B cell (primary cell): ENCODE measurements at regions not wholly inside any gene's neighbourhood (a gene's known extent, or its start where the extent isn't known, plus 50 kb on each side); places are given as distances from the start of the nearest gene placed in this dataset.

ENCODE experiments used
- EZH2 ChIP-seq: IDR thresholded peaks from 2 replicates; pipeline ENCODE4 v1.6.1; 2012; ENCODE audit warnings: borderline replicate concordance, low read depth, mild to moderate bottlenecking, moderate library complexity, low read length; ENCODE audit not compliant: insufficient read depth, poor library complexity, severe bottlenecking
- TF ChIP-seq, protein P1 (sequence below): fragments of 200-600 bp; IDR thresholded peaks from one replicate; pipeline ENCODE4 v1.8.0; 2022; ENCODE audit warnings: antibody characterized with exemption, mild to moderate bottlenecking

DNA sequence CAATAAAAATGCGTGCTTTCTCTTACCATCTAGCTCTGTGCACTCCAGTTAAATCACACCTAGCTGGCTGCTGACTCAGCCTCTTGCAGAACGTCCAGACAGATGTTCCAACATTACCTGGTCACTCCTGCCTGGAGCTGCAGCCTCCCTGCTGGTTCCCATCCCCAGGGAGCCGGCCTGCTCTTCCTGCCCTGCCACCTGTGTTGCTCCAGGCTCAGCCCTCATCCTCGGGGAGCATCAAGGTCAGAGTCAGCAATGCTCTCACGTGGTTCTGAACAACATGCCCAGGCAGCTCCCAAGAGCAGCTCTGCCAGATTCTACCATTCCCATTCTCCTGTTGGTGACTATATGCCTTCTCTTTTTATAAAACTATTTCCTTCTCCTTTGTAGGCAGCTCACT lies 81.3 kb downstream of the GADD45G start:
- TF ChIP-seq, protein P1, sequence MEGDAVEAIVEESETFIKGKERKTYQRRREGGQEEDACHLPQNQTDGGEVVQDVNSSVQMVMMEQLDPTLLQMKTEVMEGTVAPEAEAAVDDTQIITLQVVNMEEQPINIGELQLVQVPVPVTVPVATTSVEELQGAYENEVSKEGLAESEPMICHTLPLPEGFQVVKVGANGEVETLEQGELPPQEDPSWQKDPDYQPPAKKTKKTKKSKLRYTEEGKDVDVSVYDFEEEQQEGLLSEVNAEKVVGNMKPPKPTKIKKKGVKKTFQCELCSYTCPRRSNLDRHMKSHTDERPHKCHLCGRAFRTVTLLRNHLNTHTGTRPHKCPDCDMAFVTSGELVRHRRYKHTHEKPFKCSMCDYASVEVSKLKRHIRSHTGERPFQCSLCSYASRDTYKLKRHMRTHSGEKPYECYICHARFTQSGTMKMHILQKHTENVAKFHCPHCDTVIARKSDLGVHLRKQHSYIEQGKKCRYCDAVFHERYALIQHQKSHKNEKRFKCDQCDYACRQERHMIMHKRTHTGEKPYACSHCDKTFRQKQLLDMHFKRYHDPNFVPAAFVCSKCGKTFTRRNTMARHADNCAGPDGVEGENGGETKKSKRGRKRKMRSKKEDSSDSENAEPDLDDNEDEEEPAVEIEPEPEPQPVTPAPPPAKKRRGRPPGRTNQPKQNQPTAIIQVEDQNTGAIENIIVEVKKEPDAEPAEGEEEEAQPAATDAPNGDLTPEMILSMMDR = no peak
- TF ChIP-seq EZH2 = no peak
